ENCODE measurements at regions not wholly inside any gene's neighbourhood (a gene's known extent, or its start where the extent isn't known, plus 50 kb on each side); places are given as distances from the start of the nearest gene placed in this dataset.

- H3K27ac ChIP-seq, result no peak overlapping the region
- no peaks in the 10 kb centered on the region for H3K36me3 ChIP-seq
- H3K9me3 ChIP-seq, result no peaks in the 10 kb centered on the region
- no peak for DNase-seq (ENCODE audit: low spot score in 2 of 2)
- H3K4me1 ChIP-seq, result peaks cover 6% of the 10 kb centered on the region
- WGBS, result 96% methylated on average over 8 of the region's 8 CpGs
- no peaks in the 10 kb centered on the region for H3K27me3 ChIP-seq
- H3K4me3 ChIP-seq, result no peak overlapping the region
- TF ChIP-seq EP300 (IDR thresholded peaks at IDR 0.05) (no peak), CTCF (IDR thresholded peaks at IDR 0.05) (no peak), POLR2A (IDR thresholded peaks at IDR 0.05) (no peak), POLR2AphosphoS5 (IDR thresholded peaks at IDR 0.05) (no peak)
These were observed 116.7 kb upstream of the GJB6 start for GRCh38 chr13:20348645-20349408.

GRCh38 chr13:20348018-20348417 is 115.9 kb upstream of the GJB6 start:
- Histone ChIP-seq H3K4me1 (peaks cover 6% of the 10 kb centered on the region), H3K4me3 (no peak overlapping the region), H3K9me3 (no peaks in the 10 kb centered on the region), H3K36me3 (no peaks in the 10 kb centered on the region), H3K27me3 (no peaks in the 10 kb centered on the region), H3K27ac (no peak overlapping the region)
- TF ChIP-seq POLR2A (IDR thresholded peaks at IDR 0.05), result no peak
- no peak for TF ChIP-seq CTCF (IDR thresholded peaks at IDR 0.05)
- TF ChIP-seq EP300 (IDR thresholded peaks at IDR 0.05), result no peak
- TF ChIP-seq POLR2AphosphoS5 (IDR thresholded peaks at IDR 0.05), result no peak
- no peak for DNase-seq (ENCODE audit: low spot score in 2 of 2)
- whole genome bisulfite sequencing, result 92% methylated on average over 10 of the region's 10 CpGs

GRCh38 chr13:20344836-20345490 is 112.8 kb upstream of the GJB6 start:
- Histone ChIP-seq H3K27me3 (no peaks in the 10 kb centered on the region), H3K27ac (no peak overlapping the region), H3K4me1 (peaks cover 7% of the 10 kb centered on the region), H3K4me3 (no peak overlapping the region), H3K9me3 (no peaks in the 10 kb centered on the region), H3K36me3 (no peaks in the 10 kb centered on the region)
- no peak for DNase-seq (ENCODE audit: low spot score in 2 of 2)
- 82% methylated on average over 9 of the region's 10 CpGs for WGBS
- TF ChIP-seq POLR2AphosphoS5 (IDR thresholded peaks at IDR 0.05), result no peak
- TF ChIP-seq POLR2A (IDR thresholded peaks at IDR 0.05), result no peak
- TF ChIP-seq EP300 (IDR thresholded peaks at IDR 0.05), result no peak
- no peak for TF ChIP-seq CTCF (IDR thresholded peaks at IDR 0.05)

GRCh38 chr13:20342311-20342710 is 110.2 kb upstream of the GJB6 start:
- 92% methylated on average over 3 of the region's 3 CpGs for WGBS
- H3K4me1 ChIP-seq, result peaks cover 10% of the 10 kb centered on the region
- no peak overlapping the region for H3K27ac ChIP-seq
- no peak for DNase-seq (ENCODE audit: low spot score in 2 of 2)
- H3K4me3 ChIP-seq, result no peak overlapping the region
- H3K27me3 ChIP-seq, result no peaks in the 10 kb centered on the region
- no peaks in the 10 kb centered on the region for H3K36me3 ChIP-seq
- TF ChIP-seq POLR2A (IDR thresholded peaks at IDR 0.05) (no peak), CTCF (IDR thresholded peaks at IDR 0.05) (no peak), POLR2AphosphoS5 (IDR thresholded peaks at IDR 0.05) (no peak), EP300 (IDR thresholded peaks at IDR 0.05) (no peak)
- no peaks in the 10 kb centered on the region for H3K9me3 ChIP-seq

- DNase-seq (ENCODE audit: low spot score in 2 of 2), result peak in 1 of 2 donors; percentile 84
- Histone ChIP-seq H3K36me3 (no peaks in the 10 kb centered on the region), H3K27me3 (no peaks in the 10 kb centered on the region), H3K4me3 (no peak overlapping the region), H3K27ac (no peak overlapping the region), H3K9me3 (no peaks in the 10 kb centered on the region), H3K4me1 (peaks cover 10% of the 10 kb centered on the region)
- WGBS, result 46% methylated on average over 10 of the region's 10 CpGs
- peak in 1 of 3 donors; percentile 81 for TF ChIP-seq POLR2AphosphoS5 (IDR thresholded peaks at IDR 0.05)
- no peak for TF ChIP-seq POLR2A (IDR thresholded peaks at IDR 0.05)
- no peak for TF ChIP-seq EP300 (IDR thresholded peaks at IDR 0.05)
- no peak for TF ChIP-seq CTCF (IDR thresholded peaks at IDR 0.05)
These were observed 108.6 kb upstream of the GJB6 start for GRCh38 chr13:20340759-20341171.
